Urothelium cell line (cell line): ENCODE measurements at regions not wholly inside any gene's neighbourhood (a gene's known extent, or its start where the extent isn't known, plus 50 kb on each side); places are given as distances from the start of the nearest gene placed in this dataset.
"Not testable (repeated sequence)": the region's sequence is repeated elsewhere in the genome, so short reads cannot be mapped to it uniquely, and the experiment has no call there.

Experiments
- DNase-seq: peaks from one replicate; pipeline ENCODE4 v3.0.0; 2011; ENCODE audit warnings: low spot score, mixed read lengths
- FAIRE-seq: peaks from 2 replicates; lab custom pipeline; 2011; peaks lifted over from hg19 to GRCh38; lab: Jason Lieb, UNC

DNA sequence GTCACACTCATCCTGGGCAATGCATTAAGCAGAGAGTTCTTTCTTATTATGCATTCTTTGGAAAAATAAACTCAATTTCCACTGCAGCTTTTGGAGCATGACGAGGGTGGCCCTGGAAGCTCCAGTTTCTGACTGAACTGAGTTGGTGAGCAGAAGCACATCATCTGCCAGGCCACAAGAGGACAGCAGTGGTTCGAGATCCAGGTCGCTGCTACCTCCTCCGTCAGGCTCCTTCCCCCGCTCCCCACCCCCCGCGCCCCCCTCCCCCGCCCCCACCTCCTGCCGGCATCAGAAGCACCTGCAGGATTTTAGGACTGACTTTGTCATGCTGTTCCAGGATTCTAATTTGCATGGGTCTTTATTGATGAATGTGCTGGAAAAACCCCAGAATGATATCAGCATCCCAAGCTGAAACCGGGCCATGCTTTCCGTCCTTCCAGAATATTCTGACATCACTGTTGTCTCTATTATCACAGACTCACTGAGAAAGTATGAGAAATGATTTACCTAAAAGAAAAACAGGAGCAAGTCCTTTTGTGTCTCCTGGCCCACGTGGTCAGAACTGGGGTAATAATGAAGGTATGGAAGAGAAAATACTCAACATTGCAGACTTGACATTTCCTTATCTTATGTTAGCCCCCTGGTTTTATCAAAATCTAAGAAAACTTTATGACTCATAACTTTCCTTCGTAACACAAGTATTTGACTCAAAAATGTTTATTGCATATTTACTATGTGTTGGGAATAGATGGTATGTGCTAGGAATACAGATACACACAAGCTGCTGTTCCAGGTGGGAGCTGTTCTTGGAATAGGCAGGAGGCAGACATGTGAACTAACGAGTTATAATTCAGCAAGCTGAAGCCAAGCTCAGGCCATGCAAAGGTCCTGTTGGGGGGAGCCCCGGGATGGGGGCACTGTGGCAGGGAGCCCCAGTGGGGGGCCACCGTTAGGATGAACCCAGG lies 220.2 kb upstream of the EXOC2 start:
- DNase-seq (peak; percentile 65), FAIRE-seq (no peak)

DNA sequence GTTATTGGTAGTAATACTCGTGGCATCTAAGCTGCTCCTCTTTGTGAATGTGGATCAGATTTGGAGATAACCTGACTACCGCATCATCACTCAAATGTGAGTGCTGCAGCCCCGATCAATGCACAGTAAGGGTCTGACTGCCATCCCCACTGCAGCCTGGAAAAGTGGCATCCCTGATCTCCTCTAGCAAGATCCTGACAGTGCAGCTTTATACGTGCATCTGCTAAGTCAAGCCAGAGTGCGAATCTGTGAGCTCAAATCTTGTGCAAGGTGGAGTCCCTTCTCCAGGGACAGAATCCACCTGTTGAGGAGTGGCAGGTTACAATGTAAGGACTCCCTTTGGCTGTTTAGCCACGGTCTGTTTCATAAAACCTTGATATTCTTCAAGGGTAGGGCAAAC lies 215.0 kb upstream of the EXOC2 start:
- FAIRE-seq = no peak

DNA sequence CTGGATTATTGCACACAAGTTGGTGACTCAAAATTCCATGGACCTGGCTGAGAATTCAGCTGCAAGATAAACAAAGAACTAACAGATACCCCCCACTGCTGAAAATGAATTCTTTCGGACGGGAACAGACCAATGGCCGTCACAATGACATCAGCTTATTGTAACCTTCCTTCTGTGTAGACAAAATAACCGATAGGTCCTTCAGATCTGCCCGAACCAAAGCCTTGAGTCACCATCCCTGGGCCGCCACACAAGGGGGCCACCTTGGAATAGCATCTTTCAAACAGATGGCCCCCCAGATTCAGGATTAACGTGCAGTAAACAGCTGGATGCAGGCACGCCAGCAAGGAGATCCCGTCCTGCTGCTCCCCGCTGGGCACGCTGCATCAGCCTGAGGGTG lies 214.0 kb upstream of the EXOC2 start:
- DNase-seq (no peak), FAIRE-seq (no peak)

More for the DNA sequence above, 215.0 kb upstream of the EXOC2 start:
- no peak for DNase-seq

DNA sequence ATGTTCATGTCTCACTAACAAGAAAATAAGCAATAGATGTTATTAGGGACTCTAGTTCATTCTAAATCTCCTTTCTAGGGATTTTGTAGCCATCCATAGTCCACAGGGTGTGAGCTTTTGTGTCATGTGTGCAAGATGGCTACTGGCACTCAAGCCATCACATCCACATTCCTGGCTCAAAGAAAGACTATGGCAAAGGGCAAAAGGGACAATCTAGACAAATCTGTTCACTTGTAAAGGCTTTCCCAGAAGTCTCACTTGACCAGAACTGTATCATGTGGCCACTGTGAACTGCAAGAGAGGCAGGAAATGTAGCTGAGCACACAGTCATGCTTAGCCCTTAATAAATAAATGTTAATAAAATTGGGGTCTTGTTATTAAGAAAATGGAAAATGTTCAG lies 212.6 kb upstream of the EXOC2 start:
- FAIRE-seq = no peak

DNA sequence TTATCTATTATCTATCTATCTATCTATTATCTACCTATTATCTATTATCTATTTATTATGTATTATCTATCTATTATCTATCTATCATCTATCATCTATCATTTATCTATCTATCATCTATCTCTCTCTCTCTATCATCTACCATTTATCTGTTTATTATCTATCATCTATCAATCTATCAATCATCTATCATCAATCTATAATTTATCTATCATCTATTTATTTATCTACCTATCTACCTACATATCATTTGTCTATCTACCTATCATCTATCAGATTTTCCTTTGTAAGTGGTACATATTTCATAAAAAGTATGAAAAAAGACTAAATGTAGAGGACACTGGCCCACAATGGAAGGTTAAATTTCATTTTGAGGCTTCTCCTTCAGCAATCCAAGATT lies 212.1 kb upstream of the EXOC2 start:
- no peak for FAIRE-seq
- no peak for DNase-seq

More for the DNA sequence above, 212.6 kb upstream of the EXOC2 start:
- no peak for DNase-seq

DNA sequence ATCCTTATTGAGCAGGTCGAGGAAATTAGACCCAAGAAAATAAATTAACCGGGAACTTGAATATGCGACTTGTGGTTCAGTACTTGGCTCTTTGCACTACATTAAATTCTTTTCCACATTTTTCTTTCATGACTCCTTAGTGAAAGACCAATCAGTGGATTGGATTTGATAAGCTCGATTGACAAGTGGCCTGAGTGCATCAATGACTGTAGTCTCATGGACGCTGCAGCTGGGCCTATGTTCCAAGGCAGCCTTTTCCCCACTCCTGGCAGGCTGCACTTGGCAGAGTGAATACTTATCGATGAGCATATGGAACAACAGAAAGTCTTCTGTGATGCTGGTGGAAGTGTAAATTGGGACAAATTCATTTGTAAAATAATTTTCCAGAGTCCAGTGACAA lies 210.8 kb upstream of the EXOC2 start:
- peak; percentile 47 for DNase-seq
- no peak for FAIRE-seq

DNA sequence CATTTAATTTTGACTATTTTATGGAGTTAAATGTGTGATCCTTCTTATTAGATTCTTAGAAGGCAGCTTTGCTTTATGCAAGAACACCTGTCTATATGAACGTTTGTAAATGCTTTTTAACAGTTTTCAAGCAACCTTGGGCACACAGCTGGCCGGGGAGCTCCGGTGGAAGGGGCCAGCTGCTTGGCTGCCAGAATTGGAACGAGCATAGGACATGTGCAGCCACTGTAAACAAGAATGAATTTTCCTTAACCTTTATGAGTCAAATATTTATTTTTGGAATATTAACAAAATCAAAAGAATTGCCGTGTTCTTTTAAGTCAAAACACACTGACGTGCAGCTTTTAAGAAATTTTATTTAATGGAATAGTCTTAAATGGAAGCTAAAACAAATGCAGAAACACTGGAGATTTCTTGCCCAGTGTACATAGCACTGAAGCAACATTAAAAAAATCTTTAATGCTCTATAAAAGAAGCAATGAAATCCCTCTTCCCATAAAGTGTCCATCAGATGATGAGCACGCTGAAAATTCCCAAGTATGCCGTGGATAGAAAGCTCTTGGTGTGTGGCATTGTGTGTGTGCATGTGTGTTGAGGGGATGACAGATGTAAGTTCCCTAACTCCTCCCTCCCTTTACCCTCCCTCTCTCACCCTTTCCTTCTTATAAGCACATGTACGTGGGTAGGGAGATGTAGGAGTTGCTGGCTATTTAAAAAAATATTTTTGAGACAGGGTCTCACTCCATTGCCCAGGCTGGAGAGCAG lies 208.9 kb upstream of the EXOC2 start:
- no peak for FAIRE-seq
- DNase-seq = no peak

DNA sequence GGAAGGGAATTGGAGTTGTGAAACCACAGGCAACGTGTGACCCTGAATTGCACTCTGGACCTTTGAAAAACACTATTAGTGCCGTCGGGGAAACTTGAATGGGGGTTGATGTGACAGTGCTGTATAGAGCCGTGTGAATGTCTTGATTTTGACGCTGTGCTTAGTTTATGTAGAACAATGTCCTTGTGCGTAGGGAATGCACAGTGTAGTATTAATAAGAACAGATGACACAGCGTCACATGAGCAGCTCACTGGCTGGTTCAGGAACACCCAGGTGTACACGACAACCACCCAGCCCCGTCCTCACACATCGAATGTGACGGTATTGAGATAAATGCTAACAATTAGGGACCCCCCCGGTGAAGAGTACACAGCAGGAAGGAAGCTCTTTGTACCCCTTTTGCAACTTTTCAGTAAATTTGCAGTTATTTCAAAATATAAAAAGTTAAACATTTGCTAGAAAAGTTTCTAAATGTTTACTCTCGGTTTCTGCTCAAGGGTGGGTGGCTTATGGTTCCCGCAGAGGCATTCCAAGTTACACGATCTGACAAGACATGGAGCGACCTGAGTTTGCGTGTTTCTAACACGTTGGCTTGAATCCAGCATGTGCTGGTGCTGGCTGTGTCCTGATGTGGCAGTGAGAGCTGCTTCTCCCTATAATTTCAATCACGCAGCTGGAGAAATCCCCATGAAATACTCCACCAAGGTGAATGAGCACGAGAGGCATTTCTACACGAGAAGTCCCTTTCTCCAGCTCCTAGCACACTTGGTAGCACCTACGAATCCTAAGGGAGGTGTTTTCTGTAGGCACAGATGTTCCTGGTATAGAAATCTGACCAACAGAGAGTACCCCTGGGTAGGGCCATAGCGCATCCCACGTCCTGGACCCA lies 208.0 kb upstream of the EXOC2 start:
- DNase-seq (no peak), FAIRE-seq (no peak)

DNA sequence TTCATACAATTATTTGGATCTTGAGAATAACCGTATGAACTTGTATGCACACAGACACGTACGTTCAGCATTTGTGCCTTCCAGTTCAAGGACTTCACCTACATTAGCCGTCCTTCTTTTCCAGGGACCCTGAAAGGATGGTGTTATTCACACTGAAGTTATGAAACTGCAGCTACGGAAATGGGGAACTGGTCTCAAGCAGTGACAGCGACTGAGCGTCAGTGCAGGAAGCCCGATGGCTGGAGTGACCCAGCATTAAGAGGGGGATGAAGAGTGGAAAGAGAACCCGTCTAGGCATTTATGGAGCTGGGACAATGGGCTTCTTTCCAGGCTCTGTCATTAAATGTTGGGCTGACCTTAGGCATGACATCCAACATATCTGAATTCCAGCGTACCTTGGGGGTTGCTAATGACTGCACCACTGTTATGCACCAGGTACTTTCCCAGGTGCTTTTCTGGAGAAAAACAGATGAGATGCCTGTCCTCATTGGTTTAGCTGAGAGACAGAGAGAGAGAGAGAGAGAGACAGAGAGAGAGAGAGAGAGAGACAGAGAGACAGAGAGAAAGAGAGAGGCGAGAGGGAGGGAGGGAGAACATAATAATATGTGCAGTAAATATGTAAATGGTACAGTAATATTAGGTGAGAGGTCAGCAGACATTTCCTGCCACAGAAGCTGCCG lies 204.7 kb upstream of the EXOC2 start:
- DNase-seq = no peak
- FAIRE-seq = no peak

DNA sequence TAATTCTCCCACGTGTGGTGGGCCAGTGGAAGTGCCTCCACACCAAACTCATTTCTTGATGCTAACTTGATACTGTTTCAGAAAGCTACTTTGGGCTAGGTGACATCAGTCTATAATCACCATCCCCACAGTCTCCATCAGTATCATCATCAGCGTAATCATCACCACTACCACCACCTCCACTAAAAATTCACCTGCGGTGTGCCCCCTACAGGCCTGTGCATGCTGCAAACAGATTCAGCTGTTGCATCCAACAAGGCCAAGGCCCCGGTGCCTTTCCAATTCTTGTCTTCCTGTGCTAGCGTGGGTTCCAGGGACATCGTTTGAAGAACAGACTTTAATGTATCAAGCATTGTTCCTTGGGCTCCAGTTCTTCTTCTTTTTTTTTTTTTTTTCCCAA lies 201.3 kb upstream of the EXOC2 start:
- no peak for FAIRE-seq
- no peak for DNase-seq

DNA sequence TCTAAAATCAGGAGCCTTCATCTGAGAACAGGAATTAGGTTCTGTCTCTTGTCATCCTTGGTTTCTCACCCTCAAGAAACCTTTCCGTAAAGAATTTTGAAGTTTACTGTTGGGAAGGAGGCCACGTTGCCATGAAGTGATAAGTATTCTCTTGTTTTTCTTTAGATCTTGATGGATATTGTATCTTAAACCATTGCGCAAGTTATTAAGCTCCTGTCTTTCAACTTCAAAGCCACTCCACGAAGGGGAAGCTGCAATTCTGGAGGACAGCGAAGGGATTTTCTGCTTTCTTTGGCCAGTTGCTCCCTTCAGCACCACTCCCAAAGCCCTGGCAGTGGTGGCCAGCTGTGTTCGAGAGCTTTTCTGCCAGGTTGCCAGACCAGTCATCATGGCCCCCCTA lies 198.1 kb upstream of the EXOC2 start:
- no peak for DNase-seq
- FAIRE-seq = no peak

DNA sequence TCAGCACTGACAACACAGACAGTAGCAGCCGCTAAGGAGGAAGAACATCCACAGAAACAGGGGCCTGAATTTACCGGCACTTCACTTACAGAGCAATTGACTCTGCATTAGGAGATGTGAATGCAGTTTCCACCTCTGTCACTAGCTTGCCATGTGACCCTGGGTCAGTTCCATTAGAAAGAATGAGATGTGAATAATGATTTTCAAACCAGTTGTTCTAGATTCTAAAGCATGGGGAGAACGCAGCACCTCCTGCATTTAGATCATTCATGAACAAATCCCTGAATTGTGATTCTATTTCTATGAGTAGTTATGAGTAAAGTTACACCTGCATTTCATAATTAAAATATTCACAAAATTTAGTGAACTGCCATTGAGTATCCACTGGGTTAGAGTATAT lies 197.3 kb upstream of the EXOC2 start:
- no peak for DNase-seq
- FAIRE-seq = no peak

DNA sequence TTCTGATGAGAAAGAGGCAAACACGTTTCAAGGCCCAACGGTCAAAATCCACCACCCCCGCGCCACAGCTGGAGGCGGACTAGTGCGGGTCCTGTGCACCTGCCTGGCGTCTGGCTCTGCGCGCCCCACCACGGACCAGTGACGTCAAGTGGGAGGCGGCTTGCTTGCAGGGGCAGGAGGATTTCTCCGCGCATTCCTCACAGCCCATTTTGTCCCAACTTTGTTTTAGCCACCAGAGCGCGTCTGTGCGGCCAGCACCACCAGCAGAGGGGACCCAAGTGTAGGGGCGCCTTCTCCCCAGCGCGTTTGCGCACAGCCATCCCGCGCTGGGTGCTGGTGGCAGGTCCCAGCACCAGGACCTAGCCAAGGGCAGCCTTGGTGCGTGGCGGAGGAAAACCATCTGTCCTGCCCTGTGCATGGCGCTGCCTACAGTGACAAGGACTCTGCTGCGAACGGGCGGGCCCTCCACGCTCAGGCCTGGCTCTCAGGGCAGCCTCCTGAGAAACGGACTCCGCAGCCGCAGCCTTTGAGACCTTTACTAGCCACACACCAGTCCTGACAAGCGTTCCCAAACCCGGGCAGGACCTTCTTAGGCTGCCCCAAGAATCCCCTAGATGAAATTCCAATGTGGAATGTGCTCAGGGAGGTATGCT lies 194.8 kb upstream of the EXOC2 start:
- DNase-seq (no peak), FAIRE-seq (no peak)

DNA sequence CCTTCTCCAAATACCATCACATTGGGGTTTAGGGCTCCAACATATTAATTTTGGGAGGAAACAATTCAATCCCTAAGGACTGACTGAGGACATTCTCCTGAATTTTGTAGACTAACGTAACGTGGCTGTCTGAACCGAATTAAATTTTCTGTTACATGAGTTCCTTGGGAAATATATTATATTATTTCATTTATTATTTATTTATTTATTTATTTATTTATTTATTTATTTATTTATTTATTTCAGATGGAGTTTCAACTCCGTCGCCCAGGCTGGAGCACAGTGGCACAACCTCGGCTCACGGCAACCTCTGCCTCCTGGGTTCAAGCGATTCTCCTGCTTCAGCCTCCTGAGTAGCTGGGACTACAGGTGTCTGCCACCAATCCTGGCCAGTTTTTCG lies 193.2 kb upstream of the EXOC2 start:
- FAIRE-seq, DNase-seq: not testable (repeated sequence)

DNA sequence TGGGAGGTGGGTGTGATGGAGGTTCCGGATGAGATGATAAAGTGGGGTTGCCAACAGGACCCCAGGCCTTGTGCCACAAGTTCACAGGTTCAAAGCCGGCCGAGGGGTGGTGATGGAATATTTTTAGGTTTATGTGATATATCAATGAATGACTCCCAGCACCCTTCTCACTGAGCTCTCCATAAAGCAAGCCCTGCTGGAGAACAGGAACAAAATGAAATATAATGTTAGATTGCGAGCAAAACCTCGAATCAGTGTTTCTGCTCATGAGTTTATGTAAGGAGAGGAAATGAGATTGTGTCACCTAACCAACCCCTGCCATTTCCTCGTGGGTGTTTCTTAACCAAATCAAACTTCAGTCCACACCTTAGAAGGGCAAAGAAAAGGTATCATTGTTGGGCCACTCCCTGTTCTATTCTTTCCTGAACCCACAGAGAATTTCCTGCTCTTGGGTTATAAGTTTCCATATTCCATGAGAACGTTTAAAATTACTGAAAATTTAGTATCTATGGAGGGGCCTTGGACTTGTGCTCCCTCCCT lies 192.2 kb upstream of the EXOC2 start:
- FAIRE-seq = no peak
- no peak for DNase-seq

DNA sequence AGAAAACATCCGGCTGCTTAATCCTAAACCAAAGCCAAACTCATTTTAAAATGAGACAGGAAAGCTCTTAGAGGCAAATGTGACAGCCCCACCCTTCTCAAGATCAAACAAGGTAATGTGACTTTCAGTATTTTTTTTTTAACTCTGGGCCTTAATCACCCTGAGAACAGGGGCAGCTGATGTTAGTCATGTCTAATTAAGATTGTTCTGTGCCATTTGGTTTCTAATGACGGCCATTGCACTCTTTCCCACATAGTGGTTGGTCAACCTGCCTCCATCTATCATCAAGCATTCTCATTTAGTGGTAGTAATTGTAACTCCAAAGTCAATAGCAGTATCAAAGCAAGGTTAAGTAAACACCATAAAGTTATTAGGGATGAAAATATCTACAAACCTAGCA lies 191.6 kb upstream of the EXOC2 start:
- DNase-seq = no peak

DNA sequence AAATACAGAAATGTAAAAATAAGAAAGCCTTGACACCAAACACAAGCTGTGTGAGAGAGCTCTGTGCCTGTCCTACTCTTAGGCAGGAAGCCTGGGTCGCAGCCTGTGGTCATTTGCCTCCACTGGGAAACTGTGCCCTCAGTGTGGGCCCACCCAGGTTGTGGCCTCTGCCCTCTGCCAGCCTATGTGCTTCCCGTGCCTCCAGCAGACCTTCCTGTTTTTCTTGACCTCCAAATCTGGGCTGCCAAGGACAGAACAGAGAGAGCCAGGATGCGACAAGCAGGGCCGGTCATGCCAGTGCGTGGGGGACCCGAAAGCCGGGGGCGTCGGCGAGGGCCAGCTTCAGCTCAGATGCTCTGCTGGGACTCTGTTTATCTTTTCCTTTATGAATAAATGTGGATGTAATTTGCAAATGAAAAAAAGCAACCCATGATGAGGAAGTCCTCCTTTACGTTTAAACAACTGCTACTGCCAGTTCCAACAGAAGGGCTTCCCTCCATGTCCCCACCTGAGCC lies 189.2 kb upstream of the EXOC2 start:
- DNase-seq (no peak), FAIRE-seq (no peak)

More for the DNA sequence above, 191.6 kb upstream of the EXOC2 start:
- no peak for FAIRE-seq

DNA sequence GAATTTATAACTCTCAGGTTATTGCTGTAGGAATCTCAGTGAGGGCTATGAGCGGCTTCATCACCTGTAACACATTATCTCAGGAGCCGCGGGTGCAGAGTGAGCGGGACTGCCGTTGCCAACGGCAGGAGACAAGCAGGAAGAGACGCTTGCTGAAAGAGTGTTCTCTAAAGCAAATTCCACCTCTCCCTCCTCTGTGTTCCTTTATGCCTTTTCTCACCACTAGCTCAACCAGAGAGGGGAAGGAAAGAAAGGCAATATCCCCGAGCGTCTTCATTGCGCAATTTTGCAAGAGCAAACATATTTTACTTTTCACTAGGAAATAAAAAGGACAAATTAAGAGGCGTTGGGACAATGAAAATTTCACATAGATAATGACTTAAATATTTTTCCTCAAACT lies 185.2 kb upstream of the EXOC2 start:
- FAIRE-seq = no peak
- no peak for DNase-seq

DNA sequence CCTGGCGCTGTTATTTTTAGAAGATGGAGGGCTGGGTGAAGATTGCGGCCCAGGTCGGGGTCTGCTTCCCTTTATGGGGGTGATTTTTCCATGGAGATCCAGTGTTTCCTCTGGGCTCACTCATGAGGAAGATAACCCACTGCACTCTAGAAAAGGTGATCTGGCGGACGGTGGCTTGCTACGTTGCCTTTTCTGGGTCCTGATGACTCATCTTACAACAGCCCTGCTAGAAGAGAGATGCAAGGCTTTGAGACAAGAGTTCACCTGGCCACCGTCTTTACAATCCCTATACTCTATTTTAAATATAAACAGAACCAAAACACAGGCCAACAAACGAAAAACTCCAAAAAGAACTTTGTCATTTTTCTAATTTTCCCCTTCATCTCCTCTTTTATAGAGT lies 182.1 kb upstream of the EXOC2 start:
- FAIRE-seq (no peak), DNase-seq (no peak)
